ENCODE measurements at regions not wholly inside any gene's neighbourhood (a gene's known extent, or its start where the extent isn't known, plus 50 kb on each side); places are given as distances from the start of the nearest gene placed in this dataset.

- no peak for DNase-seq
These were observed 108.1 kb downstream of the LITAF start for GRCh38 chr16:11478431-11479119.

- no peak for DNase-seq
These were observed 106.8 kb downstream of the LITAF start for GRCh38 chr16:11479916-11480315.

GRCh38 chr16:11480634-11481033 lies 106.1 kb downstream of the LITAF start:
- DNase-seq = no peak

GRCh38 chr16:11481987-11482386 lies 104.7 kb downstream of the LITAF start:
- DNase-seq = no peak

- no peak for DNase-seq
These were observed 103.6 kb downstream of the LITAF start for GRCh38 chr16:11482946-11483748.

GRCh38 chr16:11484691-11485258 lies 101.9 kb downstream of the LITAF start:
- no peak for DNase-seq

- DNase-seq = no peak
These were observed 101.0 kb downstream of the LITAF start for GRCh38 chr16:11485676-11486075.

- DNase-seq = no peak
These were observed 99.4 kb downstream of the LITAF start for GRCh38 chr16:11487289-11487688.

- DNase-seq = no peak
These were observed 98.4 kb downstream of the LITAF start for GRCh38 chr16:11488304-11488703.

- DNase-seq = no peak
These were observed 95.2 kb downstream of the LITAF start for GRCh38 chr16:11491524-11491923.

GRCh38 chr16:11492808-11493530 lies 93.8 kb downstream of the LITAF start:
- DNase-seq = no peak

- DNase-seq = no peak
These were observed 93.2 kb downstream of the LITAF start for GRCh38 chr16:11493531-11493929.

GRCh38 chr16:11494029-11494428 lies 92.7 kb downstream of the LITAF start:
- DNase-seq = no peak

- DNase-seq = no peak
These were observed 92.3 kb downstream of the LITAF start for GRCh38 chr16:11494433-11494832.

GRCh38 chr16:11495066-11495407 lies 91.7 kb downstream of the LITAF start:
- DNase-seq = no peak
